Lung (tissue), 11 donors: ENCODE measurements at regions not wholly inside any gene's neighbourhood (a gene's known extent, or its start where the extent isn't known, plus 50 kb on each side); places are given as distances from the start of the nearest gene placed in this dataset.

Source experiments
- ATAC-seq: fragments of 200-7000 bp; cut with Tn5 transposase; one replicate; pipeline ENCODE4 v1.9.1; 2020; ENCODE audit warnings: moderate number of reproducible peaks; ENCODE audit not compliant: insufficient read depth, low FRiP score
- DNase-seq, 3 donors: peaks; one replicate each; pipeline ENCODE4 v3.0.0-alpha.2; 2013 to 2017
- H3K27ac ChIP-seq, 2 donors: one replicate each; pipeline ENCODE4 v1.5.1; 2013; ENCODE audit warnings: mild to moderate bottlenecking in 2 of 2, moderate library complexity in 2 of 2, control low read depth in 1 of 2, inconsistent platforms in 1 of 2, low read depth in 1 of 2, low read length in 1 of 2
- H3K27me3 ChIP-seq, 3 donors: one replicate each; pipeline ENCODE4 v1.5.1; 2013; ENCODE audit warnings: low read length in 2 of 3; ENCODE audit not compliant: control insufficient read depth in 3 of 3, insufficient read depth in 3 of 3
- H3K36me3 ChIP-seq, 4 donors: one replicate each; pipeline ENCODE4 v1.5.1; 2013; ENCODE audit warnings: low read length in 4 of 4, mild to moderate bottlenecking in 1 of 4, moderate library complexity in 1 of 4; ENCODE audit not compliant: control insufficient read depth in 4 of 4, insufficient read depth in 4 of 4
- H3K4me1 ChIP-seq, 5 donors: one replicate each; pipeline ENCODE4 v1.5.1; 2013; ENCODE audit warnings: low read length in 5 of 5, mild to moderate bottlenecking in 2 of 5, moderate library complexity in 1 of 5; ENCODE audit not compliant: control insufficient read depth in 5 of 5, insufficient read depth in 5 of 5
- H3K4me3 ChIP-seq: one replicate; pipeline ENCODE4 v1.5.1; 2013; ENCODE audit warnings: mild to moderate bottlenecking, control low read depth, moderate library complexity
- H3K9ac ChIP-seq, 2 donors: one replicate each; pipeline ENCODE4 v1.5.1; 2013; ENCODE audit warnings: low read length in 2 of 2, control low read depth in 1 of 2; ENCODE audit not compliant: insufficient read depth in 1 of 2
- H3K9me3 ChIP-seq, 4 donors: one replicate each; pipeline ENCODE4 v1.5.1; 2013; ENCODE audit warnings: low read length in 3 of 4, mild to moderate bottlenecking in 1 of 4, moderate library complexity in 1 of 4; ENCODE audit not compliant: control insufficient read depth in 4 of 4, insufficient read depth in 3 of 4
- CTCF ChIP-seq: IDR thresholded peaks from 2 replicates; pipeline ENCODE4 v1.5.1; 2012; ENCODE audit warnings: mild to moderate bottlenecking; ENCODE audit errors: control extremely low read depth, extremely low read depth
- WGBS, 2 donors: extraction: QIAGEN DNeasy Blood & Tissue Kit; methylation state at CpG; one replicate each; pipeline ENCODE4 v1.1.7; 2013; 5-methylcytosine and 5-hydroxymethylcytosine counted together
- donor health status: control.
- donor health status: control.
- donor health status: Bipolar disorder and iron deficiency.
- donor health status: healthy.
- donor health status: DM: yes; HTN: yes; CAD: no.

- H3K9me3 ChIP-seq: no peaks in the 10 kb centered on the region
These were observed 941.6 kb downstream of the NLGN4Y start for GRCh38 chrY:15465880-15466279.

GRCh38 chrY:15466891-15467290 lies 942.6 kb downstream of the NLGN4Y start:
- Histone ChIP-seq H3K36me3 (no peaks in the 10 kb centered on the region), H3K4me3 (no peak overlapping the region), H3K9ac (no peak overlapping the region), H3K4me1 (no peaks in the 10 kb centered on the region), H3K9me3 (no peaks in the 10 kb centered on the region), H3K27ac (no peak overlapping the region), H3K27me3 (no peaks in the 10 kb centered on the region)
- TF ChIP-seq CTCF: no peak
- DNase-seq: no peak
- 88% methylated on average over 5 of the region's 5 CpGs; no CpG with 5 or more reads in 1 of the 2 donors for WGBS, 2 donors
- ATAC-seq: no peak

More at GRCh38 chrY:15465880-15466279, 941.6 kb downstream of the NLGN4Y start:
- Histone ChIP-seq H3K36me3 (no peaks in the 10 kb centered on the region), H3K4me1 (no peaks in the 10 kb centered on the region), H3K27me3 (no peaks in the 10 kb centered on the region), H3K9ac (no peak overlapping the region), H3K4me3 (no peak overlapping the region), H3K27ac (no peak overlapping the region)
- ATAC-seq: no peak
- 83% methylated on average over 6 of the region's 6 CpGs; no CpG with 5 or more reads in 1 of the 2 donors for WGBS, 2 donors
- TF ChIP-seq CTCF: no peak
- DNase-seq: no peak

GRCh38 chrY:15468091-15468490 lies 943.8 kb downstream of the NLGN4Y start:
- Histone ChIP-seq H3K4me1 (no peaks in the 10 kb centered on the region), H3K4me3 (no peak overlapping the region), H3K27me3 (no peaks in the 10 kb centered on the region), H3K9ac (no peak overlapping the region), H3K36me3 (no peaks in the 10 kb centered on the region), H3K27ac (no peak overlapping the region), H3K9me3 (no peaks in the 10 kb centered on the region)
- TF ChIP-seq CTCF: no peak
- ATAC-seq: no peak
- no peak for DNase-seq
- 95% methylated on average over 6 of the region's 6 CpGs; no CpG with 5 or more reads in 1 of the 2 donors for WGBS, 2 donors

- Histone ChIP-seq H3K9me3 (no peaks in the 10 kb centered on the region), H3K27ac (no peak overlapping the region), H3K4me3 (no peak overlapping the region), H3K27me3 (no peaks in the 10 kb centered on the region), H3K4me1 (no peaks in the 10 kb centered on the region), H3K36me3 (no peaks in the 10 kb centered on the region), H3K9ac (no peak overlapping the region)
- no peak for TF ChIP-seq CTCF
- DNase-seq: no peak
- ATAC-seq: no peak
- WGBS, 2 donors: 100% methylated on average over 1 of the region's 1 CpG; no CpG with 5 or more reads in 1 of the 2 donors
These were observed 947.0 kb downstream of the NLGN4Y start for GRCh38 chrY:15471371-15471770.
